ENCODE measurements at regions not wholly inside any gene's neighbourhood (a gene's known extent, or its start where the extent isn't known, plus 50 kb on each side); places are given as distances from the start of the nearest gene placed in this dataset.

- no peaks in the 10 kb centered on the region for H3K27me3 ChIP-seq (ENCODE audit: insufficient read depth in 3 of 3, low read length in 2 of 3)
- H3K9me3 ChIP-seq = no peaks in the 10 kb centered on the region
- no peaks in the 10 kb centered on the region for H3K4me1 ChIP-seq
- ATAC-seq = no peak
- H3K4me3 ChIP-seq = no peak overlapping the region
- intact Hi-C loops (cut with DNase I) = no loop called here
- H3K27ac ChIP-seq = no peak overlapping the region
- 57 to 62% (median 62%) methylated on average over 1 of the region's 1 CpG for WGBS, 3 donors
- H3K36me3 ChIP-seq (ENCODE audit: insufficient read depth in 1 of 2, low read depth in 1 of 2) = no peaks in the 10 kb centered on the region
- TF ChIP-seq CTCF (IDR thresholded peaks at IDR 0.05) = no peak
- no peak for DNase-seq
Measured at GRCh38 chr11:92129811-92130210, 94.8 kb upstream of the FAT3 start.

GRCh38 chr11:92128026-92128425 is 96.6 kb upstream of the FAT3 start:
- Histone ChIP-seq H3K27ac (no peak overlapping the region), H3K4me1 (no peaks in the 10 kb centered on the region), H3K36me3 (ENCODE audit: insufficient read depth in 1 of 2, low read depth in 1 of 2) (no peaks in the 10 kb centered on the region), H3K4me3 (no peak overlapping the region), H3K9me3 (no peaks in the 10 kb centered on the region), H3K27me3 (ENCODE audit: insufficient read depth in 3 of 3, low read length in 2 of 3) (no peaks in the 10 kb centered on the region)
- intact Hi-C loops (cut with DNase I) = no loop called here
- no peak for TF ChIP-seq CTCF (IDR thresholded peaks at IDR 0.05)
- ATAC-seq (no peak), DNase-seq (no peak)
- WGBS, 3 donors = 73 to 81% (median 81%) methylated on average over 2 of the region's 2 CpGs

GRCh38 chr11:92125321-92125720 is 99.3 kb upstream of the FAT3 start:
- Histone ChIP-seq H3K27me3 (ENCODE audit: insufficient read depth in 3 of 3, low read length in 2 of 3) (no peaks in the 10 kb centered on the region), H3K27ac (no peak overlapping the region), H3K9me3 (no peaks in the 10 kb centered on the region), H3K4me3 (no peak overlapping the region), H3K36me3 (ENCODE audit: insufficient read depth in 1 of 2, low read depth in 1 of 2) (no peaks in the 10 kb centered on the region), H3K4me1 (no peaks in the 10 kb centered on the region)
- ATAC-seq (no peak), DNase-seq (no peak)
- intact Hi-C loops (cut with DNase I) = no loop called here
- TF ChIP-seq CTCF (IDR thresholded peaks at IDR 0.05) = no peak

- intact Hi-C loops (cut with DNase I) = no loop called here
- no peaks in the 10 kb centered on the region for H3K36me3 ChIP-seq (ENCODE audit: insufficient read depth in 1 of 2, low read depth in 1 of 2)
- no peaks in the 10 kb centered on the region for H3K27me3 ChIP-seq (ENCODE audit: insufficient read depth in 3 of 3, low read length in 2 of 3)
- H3K27ac ChIP-seq = no peak overlapping the region
- no peak overlapping the region for H3K4me3 ChIP-seq
- no peaks in the 10 kb centered on the region for H3K9me3 ChIP-seq
- no peak for DNase-seq
- no peak for ATAC-seq
- TF ChIP-seq CTCF (IDR thresholded peaks at IDR 0.05) = no peak
- no peaks in the 10 kb centered on the region for H3K4me1 ChIP-seq
- 73 to 78% (median 75%) methylated on average over 1 of the region's 1 CpG for WGBS, 3 donors
Measured at GRCh38 chr11:92123540-92123939, 101.1 kb upstream of the FAT3 start.

GRCh38 chr11:92122561-92122960 is 102.1 kb upstream of the FAT3 start:
- no peak for ATAC-seq
- no peaks in the 10 kb centered on the region for H3K4me1 ChIP-seq
- DNase-seq = no peak
- H3K4me3 ChIP-seq = no peak overlapping the region
- H3K9me3 ChIP-seq = no peaks in the 10 kb centered on the region
- 40 to 42% (median 41%) methylated on average over 1 of the region's 1 CpG for WGBS, 3 donors
- no peaks in the 10 kb centered on the region for H3K27me3 ChIP-seq (ENCODE audit: insufficient read depth in 3 of 3, low read length in 2 of 3)
- TF ChIP-seq CTCF (IDR thresholded peaks at IDR 0.05) = no peak
- no peak overlapping the region for H3K27ac ChIP-seq
- no peaks in the 10 kb centered on the region for H3K36me3 ChIP-seq (ENCODE audit: insufficient read depth in 1 of 2, low read depth in 1 of 2)
- intact Hi-C loops (cut with DNase I) = no loop called here

Measured in psoas muscle (tissue), 7 donors.